Urothelium cell line (cell line): ENCODE measurements at regions not wholly inside any gene's neighbourhood (a gene's known extent, or its start where the extent isn't known, plus 50 kb on each side); places are given as distances from the start of the nearest gene placed in this dataset.
A peak's percentile ranks its signal among the peaks of the same experiment; 100 is the strongest.

Experiments
- DNase-seq: peaks from one replicate; pipeline ENCODE4 v3.0.0; 2011; ENCODE audit warnings: low spot score, mixed read lengths
- FAIRE-seq: peaks from 2 replicates; lab custom pipeline; 2011; peaks lifted over from hg19 to GRCh38; lab: Jason Lieb, UNC

DNA sequence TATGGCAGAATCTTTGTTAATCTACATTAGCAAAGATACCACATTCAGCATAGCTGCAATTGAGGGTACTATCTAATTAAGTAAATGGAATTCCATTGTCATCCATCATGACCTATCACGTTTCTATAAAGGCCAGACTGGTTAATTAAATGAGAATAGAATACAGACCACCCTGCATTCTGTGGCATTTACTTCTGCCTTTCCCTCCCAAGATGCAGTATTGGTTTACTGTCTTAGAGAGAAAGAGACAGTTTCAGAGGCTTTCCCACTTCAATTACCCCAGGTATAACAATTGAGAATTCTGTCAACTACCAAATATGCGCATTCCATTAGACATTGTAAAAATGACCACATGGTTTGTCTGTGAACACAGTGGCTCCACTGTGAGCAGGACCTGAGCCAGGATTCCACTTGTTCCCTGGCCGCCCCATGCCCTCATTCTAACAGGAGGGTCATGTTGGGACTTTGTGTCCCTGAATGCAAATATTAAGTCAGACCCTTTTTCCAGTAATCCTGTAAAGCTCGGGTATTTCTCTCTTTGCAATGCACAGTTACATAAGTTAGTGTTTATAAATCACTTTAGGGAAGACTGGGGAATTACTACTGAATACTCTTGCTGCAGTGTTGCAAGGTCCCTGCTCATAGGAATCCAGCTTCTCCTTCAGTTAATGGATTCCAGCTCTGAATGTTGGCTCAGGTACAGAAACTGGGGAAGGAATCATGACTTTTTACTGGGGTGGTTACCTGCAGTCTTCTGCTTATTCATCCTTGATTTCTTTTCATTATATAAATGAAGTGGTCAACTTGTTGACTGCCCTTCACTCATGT, 261.0 kb downstream of the PDGFC start:
- no peak for FAIRE-seq
- peak; percentile 27 for DNase-seq

DNA sequence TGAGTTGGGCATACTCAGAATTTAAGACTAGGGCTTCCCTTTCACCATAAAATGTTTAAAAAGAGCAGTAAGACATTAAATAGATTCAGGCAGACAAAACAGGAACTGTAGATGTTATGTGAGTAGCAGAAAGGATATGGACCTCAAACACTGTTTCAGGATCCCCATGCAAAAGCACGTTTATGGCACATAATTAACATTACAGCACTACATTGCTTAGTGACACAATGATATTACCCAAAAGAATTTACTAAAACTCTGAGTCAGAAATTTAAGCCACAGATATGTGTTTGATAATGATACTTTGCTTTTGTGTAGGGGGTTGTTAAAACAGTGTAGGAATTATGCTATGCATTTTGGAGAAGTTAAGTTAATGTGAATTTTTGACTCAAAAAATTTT, 266.3 kb downstream of the PDGFC start:
- DNase-seq, result no peak
- no peak for FAIRE-seq

DNA sequence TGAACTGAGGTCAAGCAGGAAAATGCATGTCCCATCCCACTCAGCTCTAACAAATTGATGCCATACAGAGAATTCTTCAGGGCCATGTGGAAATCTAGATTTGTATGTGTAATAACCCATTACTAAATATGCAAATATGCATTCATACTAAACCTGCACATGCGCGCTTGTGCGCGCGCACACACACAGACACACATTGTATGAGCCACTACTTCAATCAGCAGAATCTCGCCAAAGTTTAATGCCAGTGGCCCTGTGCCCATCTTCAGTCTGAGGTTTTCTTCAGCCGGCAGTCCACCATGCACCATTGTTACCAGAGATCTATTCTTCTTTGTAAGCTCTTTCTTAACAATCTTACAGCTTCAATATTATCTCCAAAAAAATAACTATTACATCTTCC, 276.4 kb downstream of the PDGFC start:
- DNase-seq, result no peak

GRCh38 chr4:156694413-156694812, 277.2 kb downstream of the PDGFC start:
- FAIRE-seq, result no peak
- no peak for DNase-seq

More for the DNA sequence above, 276.4 kb downstream of the PDGFC start:
- FAIRE-seq, result no peak

DNA sequence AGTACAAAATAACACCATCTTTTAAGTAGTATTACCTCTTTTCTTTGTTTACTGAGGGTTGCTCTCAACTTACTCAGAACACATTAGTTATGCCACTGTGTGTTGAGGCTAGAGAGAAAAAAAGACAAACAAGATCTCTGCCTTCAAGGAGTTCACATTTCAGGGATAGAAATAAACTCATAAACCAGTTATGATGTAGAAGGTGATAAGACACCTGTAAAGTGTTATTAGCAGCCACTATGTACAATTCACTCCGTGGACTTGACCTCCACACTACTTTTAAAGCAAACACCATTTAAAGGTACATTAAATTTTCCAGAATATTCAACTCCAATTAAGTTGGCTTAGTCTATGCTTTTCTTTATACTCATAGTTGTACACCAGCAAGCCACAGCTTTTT, 278.0 kb downstream of the PDGFC start:
- DNase-seq (no peak), FAIRE-seq (no peak)

- no peak for FAIRE-seq
- DNase-seq, result no peak
These were observed 279.6 kb downstream of the PDGFC start for GRCh38 chr4:156692016-156692415.

GRCh38 chr4:156690572-156690971, 281.0 kb downstream of the PDGFC start:
- FAIRE-seq, result no peak
- no peak for DNase-seq

GRCh38 chr4:156686120-156686519, 285.5 kb downstream of the PDGFC start:
- DNase-seq, result no peak
- no peak for FAIRE-seq

- FAIRE-seq, result no peak
- DNase-seq, result no peak
These were observed 286.3 kb downstream of the PDGFC start for GRCh38 chr4:156685308-156685707.

DNA sequence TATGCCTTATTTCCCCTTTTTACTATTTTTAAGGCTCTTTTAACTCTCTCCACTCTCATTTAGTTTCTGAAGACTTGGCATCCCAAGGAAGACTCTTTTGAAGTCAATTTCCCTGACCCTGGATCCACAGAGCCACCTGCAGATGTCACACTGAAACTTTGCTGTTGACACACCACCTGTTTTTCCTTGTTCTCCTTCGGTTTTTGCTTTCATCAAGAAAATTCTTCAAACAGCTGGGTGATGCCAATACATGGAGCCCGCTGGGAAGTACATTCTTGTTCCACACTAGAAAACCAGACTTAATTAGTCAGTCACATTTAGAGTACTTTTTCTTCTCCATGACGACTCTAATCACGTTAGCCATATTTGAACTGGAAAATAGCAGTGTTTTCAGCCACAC, 293.9 kb downstream of the PDGFC start:
- FAIRE-seq (no peak), DNase-seq (no peak)

DNA sequence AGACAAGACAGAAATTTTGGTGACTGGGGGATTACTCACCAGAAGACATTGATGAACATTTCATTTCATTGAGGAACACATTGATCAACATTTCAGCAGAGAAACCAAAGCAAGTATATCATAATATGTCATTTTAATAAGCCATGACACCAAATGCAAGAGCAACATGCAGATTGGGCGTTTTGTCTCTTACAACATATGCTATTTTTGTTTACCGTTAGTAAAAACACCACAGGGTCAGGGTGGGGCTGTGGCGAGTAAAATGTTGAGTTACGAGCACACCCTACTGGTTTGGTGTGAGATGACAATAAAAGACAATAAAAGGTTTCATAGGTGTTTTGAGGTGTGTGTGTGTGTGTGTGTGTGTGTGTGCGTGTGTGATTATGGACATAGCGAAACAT, 294.5 kb downstream of the PDGFC start:
- DNase-seq, result peak; percentile 32
- FAIRE-seq, result no peak

DNA sequence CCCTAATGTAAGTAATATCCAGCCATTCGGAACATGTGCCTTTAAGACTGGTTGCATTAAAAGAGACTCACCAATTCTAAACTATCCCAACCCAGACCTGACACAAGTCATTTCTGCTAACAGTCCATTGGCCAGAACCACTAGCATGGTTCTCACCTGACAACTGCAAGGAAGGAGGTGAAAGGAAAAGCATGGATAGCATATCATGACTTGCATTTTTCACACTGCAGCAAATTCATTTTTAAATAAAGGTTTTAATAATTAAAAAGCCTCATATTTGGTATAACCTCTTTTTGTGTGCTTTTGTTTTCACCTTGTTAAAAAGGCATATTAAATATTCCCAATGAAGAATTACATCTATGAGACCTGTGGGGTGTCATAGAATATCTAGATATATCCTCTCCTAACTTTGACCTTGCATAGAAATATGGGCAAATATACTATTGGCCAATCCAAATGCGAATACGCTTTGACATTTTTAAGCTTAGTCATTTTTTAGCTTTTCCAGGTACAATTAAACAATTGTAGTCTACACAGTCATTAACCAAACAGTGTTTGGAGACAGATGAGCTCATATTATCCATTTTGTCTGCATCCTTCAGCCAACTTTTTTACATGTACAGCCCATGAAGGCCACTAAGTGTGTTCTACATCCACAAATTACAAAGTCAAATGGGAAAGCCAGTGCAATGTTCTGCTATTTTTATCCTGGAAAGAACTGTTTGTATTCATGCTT, 295.3 kb downstream of the PDGFC start:
- FAIRE-seq (no peak), DNase-seq (no peak)

GRCh38 chr4:156673483-156673882, 298.1 kb downstream of the PDGFC start:
- no peak for DNase-seq
- no peak for FAIRE-seq

- DNase-seq, result peak; percentile 8
- FAIRE-seq, result no peak
These were observed 298.9 kb downstream of the PDGFC start for GRCh38 chr4:156672492-156673305.

GRCh38 chr4:156665780-156666366, 305.7 kb downstream of the PDGFC start:
- DNase-seq (no peak), FAIRE-seq (no peak)

DNA sequence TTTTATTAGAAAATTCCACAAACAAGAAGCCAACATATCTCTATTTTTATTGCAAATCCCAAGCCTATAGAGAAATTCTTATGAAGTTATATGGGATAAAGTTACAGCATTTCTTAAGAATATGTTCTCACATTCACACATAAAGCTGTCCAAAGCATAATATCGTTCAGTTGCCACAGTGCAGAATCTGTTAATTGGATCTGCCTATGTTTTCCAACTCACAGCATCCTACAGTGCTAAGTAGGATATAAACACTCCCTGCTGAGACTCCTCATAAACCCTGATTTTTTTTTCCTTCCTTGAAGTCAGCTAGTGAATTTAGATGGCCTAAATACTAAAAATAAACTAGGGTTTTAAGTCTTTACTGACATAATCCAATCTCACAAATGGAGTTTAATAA, 307.9 kb downstream of the PDGFC start:
- FAIRE-seq (no peak), DNase-seq (no peak)

DNA sequence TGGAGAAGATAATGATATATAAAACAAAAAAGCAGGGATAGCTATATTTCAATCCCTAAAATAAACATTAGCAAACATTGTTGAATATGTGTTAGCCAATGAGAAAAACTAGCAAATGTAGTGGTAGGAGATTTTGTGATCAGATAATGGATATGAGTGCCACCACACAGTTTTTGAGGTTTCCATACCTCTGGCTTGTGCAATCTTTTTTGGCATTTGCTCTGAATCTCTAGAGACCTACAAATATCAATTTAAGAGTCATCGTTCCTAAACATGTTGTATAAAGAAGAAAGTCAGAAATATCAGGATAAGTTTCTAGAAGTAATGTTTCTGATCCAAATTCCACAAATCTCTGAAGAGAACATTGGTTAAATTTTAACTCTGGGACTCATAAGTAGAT, 308.7 kb downstream of the PDGFC start:
- DNase-seq, result no peak
- FAIRE-seq, result no peak

- FAIRE-seq, result no peak
- no peak for DNase-seq
These were observed 310.0 kb downstream of the PDGFC start for GRCh38 chr4:156661555-156661954.

DNA sequence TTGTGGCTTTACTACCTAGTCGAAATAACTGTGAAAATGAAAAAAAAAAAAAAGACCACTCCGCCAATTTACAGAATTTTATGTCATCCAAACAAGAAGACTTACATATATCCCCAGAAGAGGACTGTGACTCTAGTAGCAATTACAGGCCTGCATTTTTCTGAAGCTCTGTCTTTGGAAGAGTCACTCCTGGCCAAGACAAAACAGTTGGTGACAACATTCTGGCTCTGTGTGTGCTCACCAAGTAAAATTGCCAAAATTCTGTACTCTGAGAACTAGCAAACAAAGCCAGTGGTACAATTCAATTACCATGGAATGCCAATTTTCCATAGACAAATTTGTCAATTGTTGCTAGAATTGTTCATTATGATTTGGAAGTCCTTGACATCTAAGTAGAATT, 311.1 kb downstream of the PDGFC start:
- FAIRE-seq (no peak), DNase-seq (no peak)

GRCh38 chr4:156659983-156660382, 311.6 kb downstream of the PDGFC start:
- FAIRE-seq, result no peak

GRCh38 chr4:156659570-156659969, 312.0 kb downstream of the PDGFC start:
- no peak for FAIRE-seq
- no peak for DNase-seq

More at GRCh38 chr4:156659983-156660382, 311.6 kb downstream of the PDGFC start:
- DNase-seq, result no peak
